ENCODE measurements at regions not wholly inside any gene's neighbourhood (a gene's known extent, or its start where the extent isn't known, plus 50 kb on each side); places are given as distances from the start of the nearest gene placed in this dataset.

GRCh38 chr7:36802459-36803135 lies 78.3 kb upstream of the AOAH start:
- no peak for DNase-seq (ENCODE audit: low read depth)

GRCh38 chr7:36796850-36797536 lies 72.7 kb upstream of the AOAH start:
- DNase-seq (ENCODE audit: low read depth): no peak

GRCh38 chr7:36795451-36796021 lies 71.2 kb upstream of the AOAH start:
- DNase-seq (ENCODE audit: low read depth): no peak

GRCh38 chr7:36794689-36795088 lies 70.4 kb upstream of the AOAH start:
- DNase-seq (ENCODE audit: low read depth): no peak

- no peak for DNase-seq (ENCODE audit: low read depth)
Observed at GRCh38 chr7:36792421-36792820, 68.1 kb upstream of the AOAH start.

GRCh38 chr7:36790311-36790787 lies 66.1 kb upstream of the AOAH start:
- DNase-seq (ENCODE audit: low read depth): no peak

GRCh38 chr7:36788825-36789470 lies 64.7 kb upstream of the AOAH start:
- no peak for DNase-seq (ENCODE audit: low read depth)

GRCh38 chr7:36787933-36788378 lies 63.7 kb upstream of the AOAH start:
- DNase-seq (ENCODE audit: low read depth): no peak

- peak; percentile 43 for DNase-seq (ENCODE audit: low read depth)
Observed at GRCh38 chr7:36784991-36785940, 61.0 kb upstream of the AOAH start.

- no peak for DNase-seq (ENCODE audit: low read depth)
Observed at GRCh38 chr7:36781011-36781738, 56.9 kb upstream of the AOAH start.

- no peak for DNase-seq (ENCODE audit: low read depth)
Observed at GRCh38 chr7:36777855-36778254, 53.6 kb upstream of the AOAH start.

- peak; percentile 10 for DNase-seq (ENCODE audit: low read depth)
Observed at GRCh38 chr7:36777062-36777461, 52.8 kb upstream of the AOAH start.

- DNase-seq (ENCODE audit: low read depth): no peak
Observed at GRCh38 chr7:36775676-36776075, 51.4 kb upstream of the AOAH start.

- no peak for DNase-seq (ENCODE audit: low read depth)
Observed at GRCh38 chr7:36775061-36775620, 50.8 kb upstream of the AOAH start.
